KG1 (cell line): ENCODE measurements at regions not wholly inside any gene's neighbourhood (a gene's known extent, or its start where the extent isn't known, plus 50 kb on each side); places are given as distances from the start of the nearest gene placed in this dataset.

Experiments used
- DNase-seq: peaks from one replicate; lab custom pipeline; 2025; lab: John Stamatoyannopoulos, UW

DNA sequence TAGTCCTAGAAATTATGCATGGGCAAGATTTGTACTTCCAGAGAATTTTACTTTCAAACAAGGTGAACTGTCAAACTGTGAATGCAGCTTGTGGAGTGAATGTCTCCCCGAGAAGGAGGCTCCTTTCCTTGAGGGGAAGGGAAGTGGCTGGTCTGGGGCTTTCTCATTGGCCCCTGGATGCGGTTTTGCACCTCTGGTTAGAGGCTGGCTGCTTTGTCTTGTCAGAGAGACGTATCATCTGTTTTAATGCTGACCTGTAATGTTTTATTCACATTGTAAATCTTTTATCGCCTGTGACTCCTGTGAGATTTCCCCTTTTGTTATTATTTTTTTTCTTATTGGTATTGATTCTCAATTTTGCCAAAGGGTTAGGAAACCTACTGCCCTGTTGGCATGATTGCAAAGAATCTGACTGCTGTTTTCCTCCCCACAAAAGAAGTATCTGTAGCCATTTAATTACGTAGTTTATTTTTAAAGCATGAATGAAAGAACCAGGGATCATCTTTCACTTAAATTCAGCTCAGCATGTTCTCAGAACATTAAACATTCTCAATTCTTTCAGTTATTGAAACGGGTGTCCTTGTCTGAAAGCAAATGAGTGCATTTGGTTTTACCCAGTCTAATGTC, 238.3 kb upstream of the NFE2L3 start:
- DNase-seq = no peak

DNA sequence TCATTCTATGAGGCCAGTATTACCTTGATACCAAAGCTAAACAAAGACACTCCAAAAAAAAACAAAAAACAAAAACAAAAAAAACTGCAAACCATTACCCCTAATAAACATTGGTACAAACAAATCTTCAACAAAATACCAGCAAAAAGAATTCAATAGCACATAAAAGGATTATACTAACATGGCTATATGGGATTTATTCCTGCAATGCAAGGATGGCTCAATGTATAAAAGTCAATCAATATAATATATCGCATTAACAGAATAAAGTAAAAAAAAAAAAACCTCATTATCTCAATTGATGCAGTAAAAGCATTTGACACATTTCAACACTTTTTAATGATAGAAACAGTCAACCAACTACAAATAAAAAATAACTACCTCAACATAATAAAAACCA, 233.3 kb upstream of the NFE2L3 start:
- DNase-seq = no peak

DNA sequence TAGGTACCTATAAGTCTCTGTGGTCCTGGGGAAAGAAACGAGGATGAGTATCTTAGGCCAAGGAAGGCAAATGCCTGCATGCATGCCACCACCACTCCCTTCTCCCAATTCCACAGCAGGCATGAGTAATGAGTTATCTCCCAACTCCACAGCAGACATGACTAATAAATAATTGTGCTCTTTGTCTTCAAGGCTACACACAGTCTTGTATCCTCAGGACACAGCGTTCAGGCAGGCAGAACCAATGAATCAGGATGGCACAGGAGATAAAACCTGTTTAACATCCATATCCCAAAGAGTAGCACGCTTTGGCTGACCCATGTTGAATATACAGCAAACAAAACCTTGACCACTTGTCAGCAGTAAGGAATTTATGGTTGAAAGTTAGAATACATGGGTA, 229.7 kb upstream of the NFE2L3 start:
- no peak for DNase-seq

DNA sequence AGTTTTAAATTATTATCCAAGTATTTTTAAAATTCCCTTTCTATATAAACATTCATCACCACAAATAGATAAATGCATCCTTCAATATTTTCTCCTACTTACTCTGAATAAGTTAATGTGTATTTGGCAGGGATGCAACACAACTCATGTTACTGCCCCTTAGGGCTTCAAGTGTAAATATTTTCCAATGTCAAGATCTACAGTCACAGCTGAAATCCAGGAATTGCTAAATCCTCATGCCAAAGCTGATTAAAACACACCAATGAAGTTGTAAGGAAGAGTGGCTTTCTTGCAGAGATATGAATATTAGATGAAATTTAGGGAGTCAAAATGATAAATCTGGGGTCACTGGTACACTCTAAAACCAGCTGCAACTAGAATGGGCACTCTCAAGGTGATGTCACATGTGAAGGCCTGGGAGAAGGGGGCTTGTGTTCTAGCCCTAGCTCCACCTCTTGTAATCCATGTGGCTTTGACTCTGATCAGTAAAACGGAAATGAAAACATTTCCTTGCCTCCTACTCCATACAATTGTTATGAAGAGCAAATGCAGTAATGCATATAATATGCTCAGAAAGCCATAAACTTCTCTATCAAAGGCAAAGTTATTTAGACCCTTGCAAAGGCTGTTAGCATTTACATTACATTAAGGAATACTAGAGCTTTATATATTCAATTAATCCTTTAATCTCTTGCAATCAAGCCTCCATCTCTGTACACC, 228.1 kb upstream of the NFE2L3 start:
- no peak for DNase-seq

DNA sequence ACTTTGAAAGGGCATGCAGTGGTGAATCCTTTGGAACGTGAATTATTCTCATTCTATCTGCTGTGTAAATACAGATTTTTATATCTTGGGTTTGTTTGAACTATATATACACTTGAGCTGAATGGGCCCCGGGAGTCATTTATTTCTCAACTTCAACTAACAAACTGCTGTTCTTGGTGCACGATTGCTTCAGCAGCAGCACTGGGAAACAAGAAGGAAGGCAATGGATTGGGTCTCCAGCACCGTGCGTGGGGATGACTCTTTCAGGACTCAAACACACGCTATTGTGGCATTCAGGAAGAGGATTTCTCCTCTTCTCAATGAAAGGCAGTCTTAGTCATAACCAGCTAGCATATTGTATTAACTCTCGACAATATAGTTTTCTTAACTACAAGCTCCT, 226.0 kb upstream of the NFE2L3 start:
- no peak for DNase-seq

DNA sequence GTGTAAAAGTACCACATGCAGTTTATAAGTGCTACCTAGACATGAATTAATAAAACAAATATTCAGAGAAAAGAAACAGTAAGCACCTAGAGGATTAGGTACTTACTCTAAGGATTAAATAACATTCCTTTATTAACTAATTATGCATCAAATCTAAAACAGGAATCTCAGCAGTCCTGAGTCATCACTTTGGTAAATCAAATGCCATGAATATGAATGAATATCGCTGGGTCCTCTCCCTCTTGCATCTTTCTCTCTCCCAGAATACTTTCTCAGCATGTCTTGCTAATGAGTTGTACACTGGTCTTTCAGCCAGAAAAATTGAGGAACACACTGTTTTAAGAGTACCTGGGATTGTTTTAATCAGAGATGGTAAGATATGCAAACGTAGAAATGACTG, 225.5 kb upstream of the NFE2L3 start:
- DNase-seq = no peak

DNA sequence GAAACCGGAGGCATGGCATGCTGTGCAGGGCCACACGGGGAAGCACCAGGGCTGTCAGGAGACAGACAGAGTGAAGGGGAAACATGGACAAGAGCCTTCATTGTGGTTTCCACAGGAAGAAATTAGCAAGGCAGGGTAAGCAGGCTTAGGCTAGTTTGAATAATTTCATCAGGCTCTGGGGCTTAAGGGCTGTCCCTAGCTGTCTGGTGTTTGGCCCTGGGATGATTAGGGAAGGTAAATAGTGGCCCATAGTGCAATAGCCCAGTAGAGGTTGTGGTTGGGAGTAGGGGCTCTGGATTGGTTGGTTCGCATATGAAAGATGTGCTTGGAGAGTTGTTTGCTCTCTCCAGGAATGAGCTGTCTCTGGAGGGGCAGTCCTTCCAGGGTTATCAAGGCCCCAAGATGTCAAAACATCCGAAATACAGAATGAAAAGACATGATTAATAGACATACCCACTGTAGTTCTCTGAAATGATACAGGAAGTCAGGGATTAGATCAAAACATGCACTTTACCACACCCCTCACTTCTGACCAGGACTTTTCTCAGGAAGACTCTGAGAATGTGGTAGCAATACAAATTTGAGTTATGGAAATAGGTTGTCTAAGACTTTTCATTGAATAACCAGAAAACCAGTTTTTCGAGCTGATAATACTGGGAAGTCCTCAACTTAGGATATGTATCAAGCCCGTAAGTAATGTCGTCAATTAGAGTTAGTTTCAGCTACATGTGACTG, 224.9 kb upstream of the NFE2L3 start:
- no peak for DNase-seq

DNA sequence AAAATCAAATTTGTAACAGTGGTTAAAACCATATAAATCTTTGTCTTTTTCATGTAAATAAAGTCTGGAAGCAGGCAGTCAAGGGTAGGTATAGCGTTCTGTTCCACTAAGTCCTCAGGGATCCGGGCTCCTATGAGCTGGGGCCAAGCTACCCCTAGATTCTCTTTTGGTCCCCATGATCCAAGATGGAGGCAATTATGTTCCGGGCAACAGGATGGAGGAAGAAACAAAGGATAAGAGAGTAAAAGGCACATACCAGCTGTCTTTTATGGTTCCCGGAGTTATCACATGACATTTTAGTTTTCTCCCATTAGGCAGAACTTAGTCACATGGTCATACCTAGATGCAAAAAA, 224.4 kb upstream of the NFE2L3 start:
- no peak for DNase-seq

DNA sequence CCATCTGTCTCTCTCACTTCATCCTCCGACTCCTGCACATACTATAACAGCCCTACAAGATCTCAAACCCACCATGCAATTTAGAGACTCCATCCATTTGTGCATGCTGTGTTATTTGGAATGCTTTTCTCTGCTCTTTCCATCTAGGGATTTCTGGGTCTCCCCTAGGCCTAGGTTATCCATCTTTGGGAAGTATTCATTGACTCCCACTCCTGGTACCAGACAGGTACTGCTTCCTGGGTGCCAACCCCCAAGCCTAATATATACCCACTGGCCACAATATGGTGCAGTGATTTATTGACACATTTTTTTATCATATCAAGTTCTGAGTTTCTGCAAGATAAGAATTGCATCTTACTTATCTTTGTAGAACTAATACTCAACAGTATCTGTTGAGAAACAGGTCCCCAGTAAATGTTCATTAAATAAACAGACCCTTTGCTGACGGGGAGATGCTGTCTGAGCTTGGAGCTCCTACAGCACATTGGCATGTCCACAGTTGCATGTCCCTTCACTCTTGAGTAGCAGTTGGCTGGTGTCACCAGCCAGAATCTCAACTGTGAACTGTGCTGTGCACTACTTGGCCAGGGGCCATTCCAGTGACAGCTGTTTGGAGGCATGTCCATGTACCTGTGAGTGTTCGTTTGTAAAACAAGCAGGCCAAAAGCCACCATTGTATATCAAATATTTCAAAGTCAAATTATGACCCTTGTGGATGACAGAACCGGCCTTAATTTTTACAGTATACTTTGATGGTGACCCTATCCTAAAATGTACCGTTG, 223.3 kb upstream of the NFE2L3 start:
- DNase-seq = no peak

DNA sequence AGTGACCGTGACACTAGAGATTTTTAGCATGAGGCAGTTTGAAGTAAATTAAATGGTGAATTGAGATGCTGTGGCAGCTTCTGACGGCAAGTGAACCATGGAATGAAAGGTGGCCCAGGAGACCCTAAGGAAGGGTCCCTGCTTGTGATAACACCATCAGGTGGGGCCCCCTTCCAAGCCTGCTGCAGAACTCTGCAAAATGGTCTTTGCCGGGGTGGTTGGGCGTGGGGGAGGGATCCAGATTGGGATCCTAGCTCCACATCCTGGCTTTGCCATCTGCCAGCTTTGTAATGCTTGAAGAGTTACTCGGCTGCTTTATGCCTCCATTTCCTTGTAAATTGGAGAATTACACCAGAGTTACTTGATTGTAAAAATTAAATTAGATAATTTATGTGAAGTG, 222.6 kb upstream of the NFE2L3 start:
- DNase-seq = no peak

DNA sequence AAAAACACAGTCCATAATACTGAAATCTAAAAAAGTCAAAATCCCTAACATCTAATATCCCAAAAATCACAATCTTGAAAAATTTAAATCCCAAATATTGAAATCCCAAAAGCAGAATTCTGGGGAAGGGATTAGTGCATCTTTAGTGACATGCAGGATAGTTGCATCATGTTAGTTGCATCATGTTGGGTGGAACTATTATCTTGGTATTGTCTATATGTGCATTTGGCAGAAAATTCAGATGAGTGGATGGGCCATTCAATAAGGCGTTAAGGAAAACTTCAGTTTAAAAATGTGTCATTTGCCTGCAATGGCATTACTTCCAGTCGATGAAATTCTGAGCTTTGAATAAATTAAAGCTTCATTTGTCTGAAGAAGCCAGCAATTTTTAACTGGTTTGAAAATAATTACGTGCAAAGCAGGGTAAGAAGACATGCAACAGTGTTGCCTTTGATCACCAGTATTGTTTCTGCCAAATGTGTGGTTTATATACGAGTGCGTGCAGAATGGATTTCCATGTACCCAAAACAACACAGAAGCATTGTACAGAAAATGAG, 221.4 kb upstream of the NFE2L3 start:
- no peak for DNase-seq

DNA sequence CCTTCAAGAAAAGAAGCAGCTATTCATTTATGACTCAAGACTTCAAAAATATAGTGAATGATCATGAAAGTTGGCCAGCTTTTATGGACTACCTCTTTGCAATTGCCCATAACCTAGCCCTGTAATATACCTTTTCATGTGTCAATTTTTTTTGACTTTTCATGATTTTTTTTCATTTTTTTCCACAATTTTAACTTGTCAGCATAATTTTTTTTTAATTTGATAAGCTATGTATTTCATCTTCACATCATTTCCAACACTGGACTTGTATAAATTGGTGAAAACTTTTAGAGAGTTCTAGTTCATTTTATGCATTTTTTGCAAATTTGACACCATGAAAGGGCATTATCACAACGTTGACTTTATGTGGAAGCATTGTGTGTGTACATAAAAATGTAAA, 220.8 kb upstream of the NFE2L3 start:
- no peak for DNase-seq

DNA sequence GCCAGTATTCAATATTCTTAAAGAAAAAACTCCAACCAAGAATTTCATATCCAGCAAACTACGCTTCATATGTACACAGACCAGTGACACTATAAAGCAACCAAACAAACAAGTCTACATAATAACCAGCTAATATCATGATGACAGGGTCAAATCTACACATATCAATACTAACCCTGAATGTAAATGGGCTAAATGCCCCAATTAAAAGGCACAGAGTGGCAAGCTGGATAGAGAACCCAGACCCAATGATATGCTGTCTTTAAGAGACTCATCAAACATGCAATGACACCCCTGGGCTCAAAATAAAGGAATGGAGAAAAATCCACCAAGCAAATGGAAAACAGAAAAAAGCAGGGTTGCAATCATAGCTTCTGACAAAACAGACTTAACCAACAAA, 218.1 kb upstream of the NFE2L3 start:
- no peak for DNase-seq

DNA sequence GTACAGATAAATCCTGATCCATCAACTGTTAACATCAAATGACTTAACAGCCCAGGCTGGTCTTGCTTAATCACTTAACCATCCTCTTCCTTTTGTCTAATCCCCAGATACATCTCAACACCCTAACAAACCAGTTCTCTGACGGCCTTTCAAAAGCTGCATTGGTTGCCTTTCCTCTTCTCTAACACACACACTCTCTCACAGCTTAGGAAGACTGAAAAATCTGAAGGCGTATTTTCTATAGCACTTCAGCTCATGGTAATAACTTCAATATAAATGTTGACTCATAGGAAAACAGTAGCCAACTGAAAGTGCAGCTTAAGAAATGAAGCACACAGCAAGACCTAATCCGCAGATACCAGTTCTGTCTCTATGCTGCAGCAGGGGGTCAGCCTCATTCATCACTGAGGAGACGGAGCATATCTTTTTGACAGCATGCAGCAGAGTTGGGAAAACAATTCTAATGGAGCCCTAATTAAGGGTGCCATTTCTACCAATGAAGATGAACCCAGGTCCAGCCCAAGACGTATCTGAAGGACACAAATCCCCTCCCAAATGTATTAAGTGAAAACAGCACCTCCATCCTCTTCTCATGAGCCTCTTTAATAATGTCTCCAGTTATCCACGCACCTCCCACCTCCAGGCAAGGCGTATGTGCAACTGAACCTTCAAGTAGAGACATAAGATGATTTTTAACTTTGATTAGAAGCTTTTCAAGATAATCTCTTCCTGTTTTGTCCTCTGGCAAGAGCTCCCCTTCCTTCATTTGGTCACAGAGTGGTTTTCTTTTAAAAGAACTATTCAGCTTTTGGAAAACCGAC, 211.7 kb upstream of the NFE2L3 start:
- no peak for DNase-seq

DNA sequence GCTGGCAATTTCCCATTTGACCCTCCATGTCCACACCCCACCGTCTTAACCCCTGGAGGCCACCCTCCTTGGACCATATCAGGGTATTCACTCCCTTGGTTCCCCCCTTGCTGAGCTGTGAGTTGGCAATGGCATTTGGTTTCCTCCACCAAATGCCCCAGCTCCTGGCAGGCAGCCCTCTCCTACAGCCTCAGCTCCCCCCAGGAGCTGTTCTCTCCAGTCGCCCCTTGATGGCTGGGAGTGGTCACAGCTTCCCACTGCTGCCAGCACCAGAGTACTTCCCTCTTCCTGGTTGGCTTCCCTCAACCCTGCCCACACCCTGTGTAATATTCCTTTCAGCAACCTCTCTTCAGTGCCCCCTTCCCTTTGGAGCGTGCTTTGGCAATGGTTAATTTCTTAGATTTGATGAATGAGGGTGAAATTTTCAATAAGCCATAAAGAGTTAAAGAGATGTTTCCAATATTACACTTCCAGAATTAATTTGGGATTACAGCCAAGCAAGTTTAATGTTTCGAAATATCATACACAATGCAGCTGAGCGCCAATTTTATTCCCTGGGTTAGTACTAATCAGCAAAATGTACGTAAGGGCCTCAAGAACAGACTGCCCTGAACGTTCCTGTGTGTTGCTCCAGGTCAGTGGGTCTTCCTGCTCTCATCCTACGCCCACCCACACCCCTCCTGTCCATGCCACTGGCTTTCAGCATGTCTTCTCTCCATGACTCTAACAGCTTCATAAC, 207.1 kb upstream of the NFE2L3 start:
- no peak for DNase-seq

DNA sequence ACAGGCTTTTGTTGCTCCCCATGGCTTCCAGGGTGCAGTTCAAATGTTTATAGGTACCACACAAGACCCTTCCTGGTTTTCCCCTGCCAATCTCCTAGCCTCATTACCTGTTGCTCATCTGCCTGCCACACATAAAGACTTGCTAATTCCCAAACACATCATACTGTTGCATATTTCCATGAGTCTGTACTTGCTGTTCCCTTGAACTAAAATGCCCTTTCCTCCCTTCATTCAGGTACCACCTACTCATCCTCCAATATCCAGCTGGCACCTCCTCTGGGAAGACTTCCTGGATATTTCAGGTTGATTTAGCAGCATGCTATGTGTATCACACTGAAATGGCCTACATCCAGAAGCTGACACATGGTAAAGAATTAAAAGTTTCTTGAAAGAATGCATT, 206.4 kb upstream of the NFE2L3 start:
- DNase-seq = no peak

DNA sequence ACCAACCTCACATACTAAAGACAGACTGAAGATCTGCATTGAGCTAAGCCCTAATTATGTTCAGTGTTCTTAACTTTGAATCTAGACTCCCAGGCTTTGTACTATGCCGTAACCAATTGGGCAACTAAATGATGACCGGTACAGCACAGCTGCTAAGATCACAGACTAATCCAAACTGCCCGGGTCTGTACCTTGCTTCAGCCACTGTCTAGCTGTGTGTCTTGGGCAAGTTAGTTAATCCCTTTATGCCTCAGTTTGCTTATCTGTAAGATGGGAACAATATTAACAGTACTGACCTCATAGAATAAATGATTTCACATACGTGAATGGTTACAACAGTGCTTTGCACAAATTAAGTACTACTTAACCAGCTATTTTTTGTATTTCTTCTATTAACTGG, 205.8 kb upstream of the NFE2L3 start:
- no peak for DNase-seq

DNA sequence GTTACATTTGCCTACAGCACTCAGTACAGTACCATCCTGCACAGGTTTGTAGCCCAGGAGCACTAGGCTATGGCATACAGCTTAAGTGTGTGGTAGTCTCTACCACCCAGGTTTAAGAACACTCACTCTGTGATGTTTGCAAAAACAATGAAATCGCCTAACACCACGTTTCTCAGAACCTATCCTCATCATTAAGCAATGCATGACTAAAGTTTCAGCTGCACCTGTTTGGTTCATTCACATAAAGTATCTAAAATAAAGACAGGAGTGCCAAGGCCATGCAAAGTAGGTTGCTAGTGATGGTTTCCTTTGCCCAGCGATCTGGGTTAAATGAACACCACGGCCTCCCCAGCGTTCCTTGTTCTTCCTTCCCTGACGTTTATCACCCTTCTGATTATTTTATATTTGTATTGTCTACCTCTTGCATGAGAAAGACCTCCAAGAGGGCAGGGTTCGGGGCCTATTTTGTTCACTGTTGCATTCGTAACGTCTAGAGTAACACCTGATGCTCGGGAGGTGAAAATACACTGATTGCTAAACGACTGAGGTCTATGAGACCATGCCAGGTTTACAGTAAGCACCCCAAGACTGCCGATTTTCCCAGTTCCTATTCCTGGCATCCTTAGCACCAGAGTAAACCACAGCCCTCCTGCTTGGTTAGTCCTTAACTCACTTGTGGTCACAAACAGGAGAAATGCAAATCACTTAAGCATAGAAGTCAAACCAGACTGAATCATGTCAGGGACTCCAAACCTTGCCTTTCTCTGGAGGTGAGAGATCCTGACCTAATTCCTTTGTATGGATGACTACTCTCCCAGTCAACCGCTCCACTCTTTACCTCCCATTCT, 204.1 kb upstream of the NFE2L3 start:
- DNase-seq = no peak

DNA sequence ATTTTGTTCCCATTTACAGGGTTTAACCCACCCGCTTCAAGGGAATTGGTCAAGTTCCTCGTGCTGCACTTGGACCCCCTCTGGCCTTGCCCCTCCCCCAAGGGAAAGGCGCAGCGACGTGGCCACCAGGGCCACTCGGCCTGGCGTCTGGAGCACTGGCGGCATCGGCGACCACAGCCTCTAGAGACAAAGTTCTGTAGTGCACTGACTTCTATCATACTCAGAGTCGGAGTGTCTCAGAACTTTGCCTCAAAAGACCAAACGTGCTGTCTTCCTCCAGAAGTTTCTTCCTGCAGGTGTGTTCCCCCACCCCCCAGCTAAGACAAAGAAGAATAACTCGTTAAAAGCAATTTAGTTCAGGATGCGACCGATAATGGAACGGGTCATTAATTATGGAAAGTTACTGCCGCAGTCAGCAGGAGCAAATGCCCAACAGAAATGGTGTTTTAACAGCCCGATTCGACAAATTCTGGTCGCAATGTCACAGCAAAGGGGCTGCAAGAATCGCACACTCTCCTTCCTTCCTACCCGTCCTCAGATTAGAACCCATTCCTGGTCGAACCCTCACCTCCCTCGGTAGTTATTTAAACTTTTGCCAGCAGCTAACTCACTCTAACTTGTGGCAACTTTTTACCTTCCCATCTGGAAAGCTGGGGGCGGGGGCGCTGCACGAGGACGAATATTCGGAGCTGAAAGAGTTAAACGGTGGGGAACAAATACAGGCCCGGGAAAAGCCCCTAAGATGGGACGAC, 202.1 kb upstream of the NFE2L3 start:
- DNase-seq = no peak
